Right ventricle myocardium inferior (tissue), 1 donor: ENCODE measurements at regions not wholly inside any gene's neighbourhood (a gene's known extent, or its start where the extent isn't known, plus 50 kb on each side); places are given as distances from the start of the nearest gene placed in this dataset.
"Not testable (repeated sequence)": the region's sequence is repeated elsewhere in the genome, so short reads cannot be mapped to it uniquely, and the experiment has no call there.

Source experiments
- ATAC-seq: fragments of 200-7000 bp; cut with Tn5 transposase; one replicate; pipeline ENCODE4 v1.9.1; 2020; ENCODE audit warnings: mild to moderate bottlenecking, moderate library complexity
- DNase-seq: peaks from one replicate; pipeline ENCODE4 v3.0.0; 2021; ENCODE audit errors: missing footprints
- intact Hi-C: fragments of 100-400 bp; cut with DNase I; formaldehyde crosslinking; loops from one replicate; pipeline ENCODE4 v1.11.0; 2022
- donor health status: DM: no; HTN: yes; CAD: no; lungs with severe emphysema.

- intact Hi-C loops = no loop called here
- no peak for ATAC-seq
- DNase-seq = no peak
Observed at GRCh38 chr14:71430678-71431376, 501.4 kb upstream of the RGS6 start.

GRCh38 chr14:71432334-71433110, 499.7 kb upstream of the RGS6 start:
- intact Hi-C loops = no loop called here
- DNase-seq (no peak), ATAC-seq (no peak)

GRCh38 chr14:71433303-71433702, 498.9 kb upstream of the RGS6 start:
- ATAC-seq (no peak), DNase-seq (no peak)
- intact Hi-C loops = no loop called here

DNA sequence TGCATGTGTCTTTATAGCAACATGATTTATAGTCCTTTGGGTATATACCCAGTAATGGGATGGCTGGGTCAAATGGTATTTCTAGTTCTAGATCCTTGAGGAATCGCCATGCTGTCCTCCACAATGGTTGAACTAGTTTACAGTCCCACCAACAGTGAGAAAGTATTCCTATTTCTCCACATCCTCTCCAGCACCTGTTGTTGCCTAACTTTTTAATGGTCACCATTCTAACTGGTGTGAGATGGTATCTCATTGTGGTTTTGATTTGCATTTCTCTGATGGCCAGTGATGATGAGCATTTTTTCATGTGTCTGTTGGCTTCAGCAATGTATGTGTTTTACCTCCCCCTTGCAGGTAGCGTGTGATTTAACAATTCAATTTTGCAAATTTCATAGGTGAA, 496.6 kb upstream of the RGS6 start:
- intact Hi-C loops, DNase-seq, ATAC-seq: not testable (repeated sequence)

DNA sequence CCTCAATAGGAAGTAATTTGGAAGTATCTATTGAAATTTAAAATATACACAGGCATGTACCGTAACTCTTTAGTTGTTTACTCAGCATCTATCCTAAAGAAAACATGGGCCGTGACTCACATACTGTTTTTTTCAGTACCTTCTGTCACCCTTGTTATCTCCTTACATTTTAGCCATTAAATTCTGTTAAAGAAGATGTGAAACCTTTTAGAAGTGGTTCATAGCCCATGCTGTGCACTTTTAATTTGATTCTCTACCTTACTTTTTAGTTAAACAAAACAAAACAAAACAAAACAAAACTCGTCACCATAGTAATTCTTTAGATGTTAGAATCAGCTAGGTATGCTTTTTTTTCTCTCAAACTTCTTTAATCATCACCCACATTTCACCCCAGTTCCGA, 494.4 kb upstream of the RGS6 start:
- intact Hi-C loops = no loop called here
- DNase-seq = no peak
- no peak for ATAC-seq

GRCh38 chr14:71438684-71439083, 493.5 kb upstream of the RGS6 start:
- no peak for DNase-seq
- intact Hi-C loops = no loop called here
- no peak for ATAC-seq

DNA sequence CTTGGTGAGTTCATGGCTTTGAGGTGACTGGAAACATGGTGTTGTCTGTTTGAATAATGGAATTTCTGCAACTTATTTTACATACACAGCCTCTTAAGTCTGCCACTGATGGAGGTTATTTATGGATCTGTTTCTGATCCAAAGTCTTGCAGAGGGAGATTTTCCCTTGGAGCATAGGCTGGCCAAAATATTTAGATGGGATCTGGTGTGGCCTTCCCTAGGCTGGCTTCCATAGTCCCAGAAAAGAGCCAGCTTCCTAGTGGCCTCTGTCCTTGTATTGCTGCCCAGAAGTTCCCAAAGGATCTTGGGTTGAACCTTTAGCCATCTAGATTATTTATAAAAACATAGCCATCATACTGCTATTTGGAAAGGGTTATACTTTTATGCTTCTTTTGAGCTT, 491.1 kb upstream of the RGS6 start:
- no peak for ATAC-seq
- DNase-seq = no peak
- intact Hi-C loops = no loop called here

- DNase-seq = no peak
- intact Hi-C loops = no loop called here
- no peak for ATAC-seq
Observed at GRCh38 chr14:71444030-71444822, 488.0 kb upstream of the RGS6 start.

DNA sequence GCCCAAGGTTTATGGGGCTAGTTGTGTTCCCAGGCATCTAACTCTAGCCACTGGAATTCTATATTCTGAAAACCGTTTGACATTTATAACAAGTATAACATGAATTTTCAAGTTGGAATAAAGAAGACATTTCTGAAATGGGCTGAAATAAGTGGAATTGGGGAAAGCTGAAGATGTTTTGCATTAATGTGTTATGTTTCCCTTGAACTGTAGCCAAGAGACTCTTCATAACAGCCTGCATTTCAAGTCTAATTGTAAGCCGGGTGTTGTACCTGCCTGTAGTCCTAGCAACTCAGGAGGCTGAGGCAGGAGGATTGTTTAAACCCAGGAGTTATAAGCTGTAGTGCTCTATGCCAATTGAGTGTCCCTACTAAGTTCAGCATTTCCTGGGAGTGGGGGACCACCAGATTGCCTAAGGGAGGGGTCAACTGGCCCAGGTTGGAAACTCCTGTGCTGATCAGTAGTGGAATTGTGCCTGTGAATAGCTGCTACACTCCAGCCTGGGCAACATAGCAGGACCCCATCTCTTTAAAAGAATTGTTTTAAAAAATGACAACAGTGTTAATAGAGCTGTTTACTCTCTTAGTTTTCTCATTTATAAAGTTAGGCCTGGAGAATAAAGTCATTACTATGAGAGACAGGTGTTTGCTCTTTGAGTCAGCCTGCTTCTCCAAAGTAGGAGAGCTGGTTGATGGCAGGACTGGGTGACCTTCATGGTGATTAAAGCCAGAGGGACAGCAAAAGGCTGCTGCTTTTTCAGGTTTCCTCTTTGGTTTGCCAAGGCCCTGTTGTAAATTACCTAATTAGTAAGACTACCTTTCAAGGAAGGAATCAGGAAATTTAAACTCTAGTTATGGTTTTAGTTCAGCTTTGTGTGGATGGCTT, 483.6 kb upstream of the RGS6 start:
- no peak for ATAC-seq
- intact Hi-C loops = no loop called here
- DNase-seq = no peak

GRCh38 chr14:71449316-71450055, 482.7 kb upstream of the RGS6 start:
- intact Hi-C loops = no loop called here

DNA sequence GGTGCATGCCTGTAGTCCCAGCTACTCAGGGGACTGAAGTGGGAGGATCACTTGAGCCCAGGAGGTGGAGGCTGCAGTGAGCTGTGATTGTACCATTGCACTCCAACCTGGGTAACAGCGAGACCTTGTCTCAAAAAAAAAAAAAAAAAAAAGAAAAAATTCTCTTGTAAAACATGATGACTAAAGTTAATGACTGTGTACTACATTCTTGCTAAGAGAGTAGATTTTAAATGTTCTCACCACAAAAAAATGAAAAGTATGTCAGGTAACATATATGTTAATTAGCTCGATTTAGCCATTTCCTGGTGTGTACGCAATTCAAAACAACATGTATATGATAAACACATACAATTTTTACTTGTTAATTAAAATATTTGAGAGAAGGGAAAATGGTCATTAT, 480.7 kb upstream of the RGS6 start:
- no peak for DNase-seq
- ATAC-seq = no peak
- intact Hi-C loops = no loop called here

More at GRCh38 chr14:71449316-71450055, 482.7 kb upstream of the RGS6 start:
- no peak for ATAC-seq
- DNase-seq = no peak

GRCh38 chr14:71452539-71452938, 479.7 kb upstream of the RGS6 start:
- intact Hi-C loops = no loop called here
- no peak for ATAC-seq

GRCh38 chr14:71452987-71453386, 479.2 kb upstream of the RGS6 start:
- DNase-seq = no peak
- intact Hi-C loops = no loop called here
- no peak for ATAC-seq

More at GRCh38 chr14:71452539-71452938, 479.7 kb upstream of the RGS6 start:
- DNase-seq = no peak

DNA sequence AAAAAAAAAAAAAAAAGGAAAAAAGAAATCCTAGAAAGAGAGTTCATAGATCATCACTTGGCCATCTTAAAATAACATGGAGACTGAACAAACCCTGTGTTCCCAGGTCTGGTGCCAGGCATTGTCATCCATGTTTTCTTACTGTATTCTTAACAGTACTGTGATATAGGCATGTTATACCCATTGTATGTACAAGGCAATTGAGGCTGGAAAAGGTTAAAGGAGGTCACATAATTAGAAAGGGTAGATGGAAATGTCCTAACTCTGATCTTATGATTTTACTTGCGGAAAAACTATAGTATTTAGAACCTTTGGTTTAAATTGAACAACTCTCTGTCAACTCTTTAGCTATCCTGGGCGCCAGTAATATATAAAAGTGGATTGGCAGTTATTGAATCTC, 478.2 kb upstream of the RGS6 start:
- ATAC-seq = no peak
- intact Hi-C loops = no loop called here
- no peak for DNase-seq

DNA sequence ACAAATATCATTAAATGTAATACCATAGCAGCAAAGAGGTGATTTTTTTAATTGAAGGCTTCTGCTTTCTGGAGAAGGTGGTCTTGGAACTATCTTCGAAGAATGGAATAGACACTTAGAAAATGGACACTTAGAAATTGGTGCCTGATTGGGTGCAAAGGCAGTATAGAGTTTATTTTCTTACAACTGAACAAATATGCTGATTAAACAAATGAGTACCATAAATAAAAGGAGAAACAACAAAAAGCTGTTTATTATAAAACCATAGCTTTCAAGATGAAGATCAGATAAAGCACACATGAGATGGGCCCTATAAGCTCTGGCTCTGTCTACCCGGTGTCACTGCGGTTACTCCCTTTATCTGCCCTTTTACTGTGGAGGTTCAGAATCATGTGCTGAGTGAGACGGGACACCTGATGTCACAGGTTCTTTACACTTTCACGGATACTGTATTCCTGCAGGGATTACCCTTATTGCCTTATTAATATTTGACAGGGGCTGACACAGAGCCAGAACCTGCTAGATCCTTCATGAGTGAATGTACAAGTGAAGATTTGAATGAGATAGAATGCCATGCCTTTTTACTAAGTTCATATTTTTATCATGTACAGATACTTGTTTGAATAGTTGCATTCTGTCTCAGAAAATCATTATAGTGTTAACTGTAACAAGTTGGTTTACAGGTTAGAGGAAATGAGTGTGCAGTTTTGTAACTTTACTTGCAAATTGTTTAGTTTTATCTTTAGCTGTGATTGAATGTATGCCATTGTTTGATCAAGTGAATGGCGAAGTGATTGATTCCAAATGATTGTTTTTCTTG, 477.5 kb upstream of the RGS6 start:
- intact Hi-C loops = no loop called here
- ATAC-seq = no peak
- no peak for DNase-seq

DNA sequence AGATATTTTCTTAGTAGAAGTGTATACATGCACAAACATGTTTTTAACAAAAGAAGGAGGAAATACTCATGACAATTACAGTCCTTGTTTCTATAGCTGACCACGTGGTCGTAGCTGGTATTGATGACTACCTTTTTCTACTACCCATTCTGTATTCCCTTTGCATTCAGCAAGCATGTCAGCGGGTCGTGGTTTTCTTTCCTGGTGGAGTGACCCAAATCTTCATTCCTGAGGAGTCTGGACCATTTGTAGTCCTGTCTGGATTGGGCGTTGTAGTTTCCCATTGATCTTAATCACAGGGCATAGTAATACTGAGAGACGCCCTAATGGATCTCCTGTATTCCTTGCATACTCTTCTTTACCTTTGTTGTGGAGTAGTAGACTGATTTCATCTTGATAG, 472.1 kb upstream of the RGS6 start:
- DNase-seq (no peak), ATAC-seq (no peak)

DNA sequence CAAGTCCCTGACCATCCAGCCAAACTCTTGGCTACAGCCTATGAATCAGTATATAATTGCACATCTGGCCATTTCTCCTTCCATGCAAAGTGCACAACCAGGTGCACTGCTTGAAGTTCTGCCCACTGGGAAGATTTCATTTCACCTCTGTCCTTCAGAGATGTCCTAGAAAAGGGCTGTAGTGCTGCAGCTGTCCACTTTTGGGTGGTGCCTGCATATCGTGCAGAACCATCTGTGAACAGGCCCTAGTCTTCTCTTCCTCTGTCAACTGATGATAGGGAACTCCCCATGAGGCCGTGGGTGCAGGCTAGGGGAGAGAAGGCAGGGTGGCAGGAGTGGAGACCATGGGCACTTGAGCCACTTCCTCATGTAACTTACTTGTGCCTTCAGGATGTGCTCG, 470.6 kb upstream of the RGS6 start:
- intact Hi-C loops = not testable (repeated sequence)

More for the DNA sequence above, 472.1 kb upstream of the RGS6 start:
- intact Hi-C loops = no loop called here

More for the DNA sequence above, 470.6 kb upstream of the RGS6 start:
- not testable (repeated sequence) for DNase-seq, ATAC-seq
